OCI-LY3 (cell line): ENCODE measurements at regions not wholly inside any gene's neighbourhood (a gene's known extent, or its start where the extent isn't known, plus 50 kb on each side); places are given as distances from the start of the nearest gene placed in this dataset.

ENCODE experiments used
- EZH2phosphoT487 ChIP-seq: fragments of 200-600 bp; shearing (Covaris generic); IDR thresholded peaks from 2 replicates; pipeline ENCODE4 v1.6.1; 2018; ENCODE audit warnings: antibody characterized with exemption, mixed run types, low read depth
- TF ChIP-seq, protein P1 (sequence below): fragments of 200-600, 300-600 bp; sonication (generic); IDR thresholded peaks from 2 replicates; pipeline ENCODE4 v1.5.1; 2014; ENCODE audit warnings: antibody characterized with exemption, low read length, low read depth

DNA sequence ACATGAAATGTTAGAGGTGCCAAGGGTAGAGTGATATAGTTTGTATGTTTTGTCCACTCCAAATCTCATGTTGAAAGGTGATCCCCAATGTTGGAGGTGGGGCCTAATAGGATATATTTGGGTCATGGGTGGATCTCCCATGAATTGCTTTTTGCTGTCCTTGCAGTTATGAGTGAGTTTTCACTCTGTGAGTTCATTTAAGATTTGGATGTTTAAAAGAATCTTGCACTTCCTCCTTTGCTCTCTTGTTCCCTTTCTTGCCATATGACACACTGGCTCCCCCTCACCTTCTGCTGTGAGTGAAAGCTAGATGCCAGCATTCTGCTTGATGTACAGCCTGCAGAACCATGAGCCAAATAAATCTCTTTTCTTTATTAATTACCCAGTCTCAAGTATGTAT is 269.2 kb downstream of the ZWINT start:
- TF ChIP-seq, protein P1, sequence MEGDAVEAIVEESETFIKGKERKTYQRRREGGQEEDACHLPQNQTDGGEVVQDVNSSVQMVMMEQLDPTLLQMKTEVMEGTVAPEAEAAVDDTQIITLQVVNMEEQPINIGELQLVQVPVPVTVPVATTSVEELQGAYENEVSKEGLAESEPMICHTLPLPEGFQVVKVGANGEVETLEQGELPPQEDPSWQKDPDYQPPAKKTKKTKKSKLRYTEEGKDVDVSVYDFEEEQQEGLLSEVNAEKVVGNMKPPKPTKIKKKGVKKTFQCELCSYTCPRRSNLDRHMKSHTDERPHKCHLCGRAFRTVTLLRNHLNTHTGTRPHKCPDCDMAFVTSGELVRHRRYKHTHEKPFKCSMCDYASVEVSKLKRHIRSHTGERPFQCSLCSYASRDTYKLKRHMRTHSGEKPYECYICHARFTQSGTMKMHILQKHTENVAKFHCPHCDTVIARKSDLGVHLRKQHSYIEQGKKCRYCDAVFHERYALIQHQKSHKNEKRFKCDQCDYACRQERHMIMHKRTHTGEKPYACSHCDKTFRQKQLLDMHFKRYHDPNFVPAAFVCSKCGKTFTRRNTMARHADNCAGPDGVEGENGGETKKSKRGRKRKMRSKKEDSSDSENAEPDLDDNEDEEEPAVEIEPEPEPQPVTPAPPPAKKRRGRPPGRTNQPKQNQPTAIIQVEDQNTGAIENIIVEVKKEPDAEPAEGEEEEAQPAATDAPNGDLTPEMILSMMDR, result no peak
- no peak for TF ChIP-seq EZH2phosphoT487
